ENCODE measurements at regions not wholly inside any gene's neighbourhood (a gene's known extent, or its start where the extent isn't known, plus 50 kb on each side); places are given as distances from the start of the nearest gene placed in this dataset.

- H3K27ac ChIP-seq (ENCODE audit: extremely low read depth, low read depth, low read length), result no peak overlapping the region
- CTCF ChIA-PET, result no interaction called here
- no peaks in the 10 kb centered on the region for H3K4me1 ChIP-seq (ENCODE audit: control insufficient read depth, insufficient read depth, low read length)
- no peaks in the 10 kb centered on the region; the same call in 1 of the 2 replicates for H3K9me3 ChIP-seq (ENCODE audit: control insufficient read depth, insufficient read depth, low read depth, low read length)
- TF ChIP-seq ZNF558 (tag by site-specific recombination; IDR thresholded peaks at IDR 0.05), result no peak
- TF ChIP-seq TCF7L2 (IDR thresholded peaks at IDR 0.05; ENCODE audit: borderline replicate concordance, low read depth, low read length), result no peak
- no peak for TF ChIP-seq BCL11A (tag by site-specific recombination; IDR thresholded peaks at IDR 0.05; ENCODE audit: low read depth)
- no peak for TF ChIP-seq ZNF473 (tag by site-specific recombination; IDR thresholded peaks at IDR 0.05)
- no peak for TF ChIP-seq ZNF555 (tag by site-specific recombination; conservative IDR thresholded peaks at IDR 0.05)
- no peak for TF ChIP-seq ZNF561 (tag by site-specific recombination; IDR thresholded peaks at IDR 0.05; ENCODE audit: borderline replicate concordance)
- no peak for TF ChIP-seq ZNF571 (tag by site-specific recombination; IDR thresholded peaks at IDR 0.05)
- no peak for TF ChIP-seq EGR2 (tag by site-specific recombination; IDR thresholded peaks at IDR 0.05; ENCODE audit: low read depth)
- TF ChIP-seq REST (tag by site-specific recombination; IDR thresholded peaks at IDR 0.05), result no peak
- no peak for TF ChIP-seq ZNF37A (tag by site-specific recombination; IDR thresholded peaks at IDR 0.05)
- H3K4me3 ChIP-seq (ENCODE audit: low read depth, low read length), result no peak overlapping the region
- H3K36me3 ChIP-seq (ENCODE audit: control insufficient read depth in 2 of 2, insufficient read depth in 1 of 2, low read length in 2 of 2), result no peaks in the 10 kb centered on the region
- POLR2A ChIA-PET, result no interaction called here
Observed at GRCh38 chrX:99445336-99445735, 964.7 kb downstream of the PCDH19 start.

GRCh38 chrX:99421796-99422195 is 988.3 kb downstream of the PCDH19 start:
- Histone ChIP-seq H3K27ac (ENCODE audit: extremely low read depth, low read depth, low read length) (no peak overlapping the region), H3K9me3 (ENCODE audit: control insufficient read depth, insufficient read depth, low read depth, low read length) (no peaks in the 10 kb centered on the region), H3K4me1 (ENCODE audit: control insufficient read depth, insufficient read depth, low read length) (no peaks in the 10 kb centered on the region), H3K4me3 (ENCODE audit: low read depth, low read length) (no peak overlapping the region), H3K36me3 (ENCODE audit: control insufficient read depth in 2 of 2, insufficient read depth in 1 of 2, low read length in 2 of 2) (no peaks in the 10 kb centered on the region)
- ChIA-PET CTCF (no interaction called here), POLR2A (no interaction called here)
- TF ChIP-seq ZNF211 (tag by site-specific recombination; IDR thresholded peaks at IDR 0.05; ENCODE audit: low read depth), result no peak
- no peak for TF ChIP-seq ZNF132 (tag by site-specific recombination; IDR thresholded peaks at IDR 0.05; ENCODE audit: borderline replicate concordance)
- TF ChIP-seq ZNF10 (tag by site-specific recombination; IDR thresholded peaks at IDR 0.05), result no peak
- no peak for TF ChIP-seq GFI1B (tag by site-specific recombination; IDR thresholded peaks at IDR 0.05)
- TF ChIP-seq ZNF692 (tag by site-specific recombination; IDR thresholded peaks at IDR 0.05), result no peak
- no peak for TF ChIP-seq ZNF155 (tag by site-specific recombination; IDR thresholded peaks at IDR 0.05)
- TF ChIP-seq ZNF121 (tag by site-specific recombination; IDR thresholded peaks at IDR 0.05), result no peak
- TF ChIP-seq ZNF398 (tag by site-specific recombination; IDR thresholded peaks at IDR 0.05), result no peak
- TF ChIP-seq ZNF138 (tag by site-specific recombination; IDR thresholded peaks at IDR 0.05; ENCODE audit: borderline replicate concordance), result no peak
- TF ChIP-seq ZNF48 (tag by site-specific recombination; IDR thresholded peaks at IDR 0.05), result no peak
- no peak for TF ChIP-seq ZNF404 (tag by site-specific recombination; IDR thresholded peaks at IDR 0.05)
- TF ChIP-seq ZNF184 (tag by site-specific recombination; IDR thresholded peaks at IDR 0.05), result no peak
- no peak for TF ChIP-seq ZNF623 (tag by site-specific recombination; IDR thresholded peaks at IDR 0.05)
- TF ChIP-seq ZNF26 (tag by site-specific recombination; IDR thresholded peaks at IDR 0.05), result no peak
- TF ChIP-seq GLI4 (tag by site-specific recombination; IDR thresholded peaks at IDR 0.05), result no peak
- no peak for TF ChIP-seq ZNF157 (tag by site-specific recombination; IDR thresholded peaks at IDR 0.05)
- no peak for TF ChIP-seq HOXD13 (CRISPR knock-in tag; IDR thresholded peaks at IDR 0.05; ENCODE audit: borderline replicate concordance)

Data from HEK293 (cell line).